GM12864 (cell line): ENCODE measurements at regions not wholly inside any gene's neighbourhood (a gene's known extent, or its start where the extent isn't known, plus 50 kb on each side); places are given as distances from the start of the nearest gene placed in this dataset.
"Not testable (repeated sequence)": the region's sequence is repeated elsewhere in the genome, so short reads cannot be mapped to it uniquely, and the experiment has no call there.

Source experiments
- DNase-seq: peaks from one replicate; pipeline ENCODE4 v3.0.0-alpha.2; 2011; ENCODE audit warnings: low read depth
- H3K4me3 ChIP-seq: 2 replicates; pipeline ENCODE4 v1.5.1; 2011; ENCODE audit warnings: mild to moderate bottlenecking, low read depth, low read length, control low read depth
- TF ChIP-seq, protein P1 (sequence below): IDR thresholded peaks from 2 replicates; pipeline ENCODE4 v1.5.1; 2011; ENCODE audit warnings: low read depth, mild to moderate bottlenecking, moderate library complexity, low read length, control low read depth, inconsistent platforms; ENCODE audit errors: missing control alignments

DNA sequence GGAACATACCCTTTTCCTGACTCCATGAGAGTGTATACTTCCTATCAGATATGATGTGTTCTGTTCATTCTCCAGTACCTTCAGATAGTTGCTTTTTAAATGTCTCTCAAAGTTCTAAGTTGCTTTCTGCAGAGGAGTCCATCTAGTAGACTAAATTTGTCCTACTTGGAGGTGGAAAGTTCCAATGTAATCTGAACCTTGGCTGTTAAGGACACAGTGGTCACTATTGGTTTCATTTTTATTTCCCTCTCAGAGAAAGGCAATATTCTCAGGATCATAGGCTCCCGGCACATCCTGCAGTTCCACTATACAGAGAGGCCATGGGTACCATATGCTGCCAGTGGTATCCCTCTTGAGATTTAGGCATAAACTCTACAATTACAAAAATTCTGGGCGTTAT, 634.6 kb downstream of the LRRC70 start:
- no peak for DNase-seq
- H3K4me3 ChIP-seq = no peak overlapping the region
- TF ChIP-seq, protein P1, sequence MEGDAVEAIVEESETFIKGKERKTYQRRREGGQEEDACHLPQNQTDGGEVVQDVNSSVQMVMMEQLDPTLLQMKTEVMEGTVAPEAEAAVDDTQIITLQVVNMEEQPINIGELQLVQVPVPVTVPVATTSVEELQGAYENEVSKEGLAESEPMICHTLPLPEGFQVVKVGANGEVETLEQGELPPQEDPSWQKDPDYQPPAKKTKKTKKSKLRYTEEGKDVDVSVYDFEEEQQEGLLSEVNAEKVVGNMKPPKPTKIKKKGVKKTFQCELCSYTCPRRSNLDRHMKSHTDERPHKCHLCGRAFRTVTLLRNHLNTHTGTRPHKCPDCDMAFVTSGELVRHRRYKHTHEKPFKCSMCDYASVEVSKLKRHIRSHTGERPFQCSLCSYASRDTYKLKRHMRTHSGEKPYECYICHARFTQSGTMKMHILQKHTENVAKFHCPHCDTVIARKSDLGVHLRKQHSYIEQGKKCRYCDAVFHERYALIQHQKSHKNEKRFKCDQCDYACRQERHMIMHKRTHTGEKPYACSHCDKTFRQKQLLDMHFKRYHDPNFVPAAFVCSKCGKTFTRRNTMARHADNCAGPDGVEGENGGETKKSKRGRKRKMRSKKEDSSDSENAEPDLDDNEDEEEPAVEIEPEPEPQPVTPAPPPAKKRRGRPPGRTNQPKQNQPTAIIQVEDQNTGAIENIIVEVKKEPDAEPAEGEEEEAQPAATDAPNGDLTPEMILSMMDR = no peak

DNA sequence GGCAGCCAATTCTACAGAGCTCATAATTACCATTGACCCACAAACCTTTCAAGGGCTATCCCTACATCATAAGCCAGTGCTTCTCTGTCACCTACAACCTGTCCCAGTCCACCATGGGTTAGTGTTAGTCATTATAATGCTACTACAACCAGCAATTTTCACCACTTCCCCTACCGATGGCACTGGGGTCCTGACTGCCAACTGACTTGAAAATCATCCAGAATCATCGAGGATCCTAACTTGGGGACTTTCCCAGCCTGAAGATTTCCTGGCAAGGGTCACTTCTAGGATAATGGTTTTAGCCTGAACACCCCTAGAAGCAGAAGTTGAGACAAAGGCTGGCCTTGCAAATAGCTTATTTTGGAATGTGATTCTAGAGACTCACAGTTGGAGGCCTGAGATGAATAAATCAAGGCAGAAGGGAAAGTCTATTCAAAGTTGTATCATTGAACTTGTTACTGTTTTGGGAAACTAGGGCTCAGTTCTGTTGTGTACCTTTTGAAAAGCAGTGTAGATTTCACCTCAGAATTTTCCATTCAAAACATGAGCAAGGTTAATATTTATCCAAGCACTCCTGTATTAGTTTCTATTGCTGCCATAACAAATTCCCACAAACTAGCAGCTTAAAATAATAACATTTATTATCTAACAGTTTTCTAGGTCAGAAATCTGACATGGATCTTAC, 633.0 kb downstream of the LRRC70 start:
- no peak for DNase-seq

DNA sequence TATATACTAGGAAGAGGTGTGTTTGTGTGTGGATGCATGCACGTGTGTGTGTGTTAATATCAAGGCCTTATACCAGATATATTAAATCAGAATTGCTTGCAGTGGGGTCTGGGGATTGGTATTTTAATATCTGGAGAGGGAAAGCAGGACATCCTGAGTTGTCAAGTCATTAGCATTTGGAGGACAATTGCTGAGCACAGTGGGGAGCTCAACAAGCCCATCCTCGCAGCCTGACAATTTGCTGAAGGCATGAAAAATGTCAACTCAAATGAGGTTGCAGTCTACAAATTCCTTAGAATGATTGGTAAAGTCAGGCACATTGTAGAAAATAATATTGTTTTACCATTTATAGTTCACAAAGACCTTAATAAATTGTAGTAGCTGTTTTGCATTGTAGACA, 627.4 kb downstream of the LRRC70 start:
- TF ChIP-seq, protein P1 = no peak
- no peak overlapping the region for H3K4me3 ChIP-seq
- no peak for DNase-seq

More for the DNA sequence above, 633.0 kb downstream of the LRRC70 start:
- H3K4me3 ChIP-seq = no peak overlapping the region
- TF ChIP-seq, protein P1 = no peak

DNA sequence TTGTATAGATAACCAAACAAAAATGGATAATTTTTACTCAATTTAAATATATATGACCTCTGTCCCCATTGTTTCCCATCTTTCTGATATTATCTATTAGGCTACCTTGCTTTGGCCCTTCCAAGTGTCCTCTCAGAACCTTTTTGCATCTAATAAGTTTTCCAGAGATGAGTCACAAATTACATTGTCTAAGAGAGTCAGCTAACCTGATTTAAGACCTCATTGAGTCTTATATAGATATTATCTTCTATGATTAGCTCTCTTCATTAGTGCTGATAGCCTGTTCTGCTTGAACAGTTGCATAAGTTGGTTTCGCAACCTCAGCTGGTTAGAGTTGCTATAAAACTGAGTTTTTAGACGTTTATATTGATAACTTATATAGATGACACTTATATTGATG, 623.1 kb downstream of the LRRC70 start:
- no peak for DNase-seq
- no peak overlapping the region for H3K4me3 ChIP-seq
- TF ChIP-seq, protein P1 = no peak

DNA sequence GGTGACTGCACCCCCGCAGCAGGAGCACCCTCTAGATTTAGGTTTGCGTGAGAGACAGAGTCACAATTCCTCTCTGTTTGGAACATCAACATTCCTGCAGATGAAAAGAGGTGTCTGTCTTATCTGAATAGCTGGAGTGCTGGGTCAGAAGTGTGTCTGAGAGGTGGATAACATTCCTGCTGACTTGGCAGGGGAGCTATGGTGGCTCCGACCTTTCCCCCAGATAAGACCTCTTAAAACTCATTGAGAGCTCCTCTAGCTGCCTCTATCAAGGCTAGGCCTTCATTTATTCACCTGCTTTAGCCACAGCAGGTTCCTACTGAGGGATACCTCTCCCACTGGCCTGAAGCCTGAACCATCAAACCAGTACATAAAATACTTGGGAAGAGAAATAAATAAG, 615.5 kb downstream of the LRRC70 start:
- TF ChIP-seq, protein P1 = no peak
- H3K4me3 ChIP-seq = no peak overlapping the region
- DNase-seq = no peak

DNA sequence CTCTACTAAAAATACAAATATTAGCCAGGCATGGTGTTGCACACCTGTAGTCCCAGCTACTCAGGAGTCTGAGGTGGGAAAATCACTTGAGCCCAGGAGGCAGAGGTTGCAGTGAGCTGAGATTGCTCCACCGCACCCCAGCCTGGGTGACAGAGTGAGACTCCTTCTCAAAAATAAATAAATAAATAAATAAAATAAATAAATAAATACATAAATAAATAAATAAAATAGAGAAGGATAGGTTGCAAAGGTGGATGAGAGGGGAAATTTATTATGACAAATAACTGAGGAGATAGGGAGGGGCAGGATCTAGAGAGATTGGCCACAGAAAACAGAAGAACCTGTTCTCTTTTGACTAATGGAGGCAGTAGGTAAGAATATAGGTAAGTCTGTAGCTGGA, 601.6 kb downstream of the LRRC70 start:
- DNase-seq, H3K4me3 ChIP-seq: not testable (repeated sequence)

DNA sequence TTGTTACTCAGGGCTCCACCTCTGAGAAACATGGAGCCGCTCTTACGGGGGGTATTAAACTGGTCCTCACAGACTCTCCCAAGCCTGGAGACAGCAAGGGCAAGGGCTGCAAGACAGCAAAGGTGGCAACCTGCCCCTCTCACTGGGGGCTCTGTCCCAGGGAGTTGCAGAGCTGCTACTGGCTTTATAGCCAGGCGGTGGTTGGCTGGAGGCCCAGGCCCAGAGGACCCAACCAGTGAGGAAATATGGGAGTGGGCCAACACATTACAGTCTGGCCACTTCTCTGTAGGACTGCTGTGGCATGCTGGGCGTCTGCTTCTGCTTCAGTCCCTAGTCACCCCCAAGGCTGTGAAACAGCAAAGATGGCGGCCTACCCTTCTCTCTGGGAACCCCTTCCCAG, 597.2 kb downstream of the LRRC70 start:
- TF ChIP-seq, protein P1 = no peak
- DNase-seq = no peak
- H3K4me3 ChIP-seq = no peak overlapping the region
